ENCODE measurements at regions not wholly inside any gene's neighbourhood (a gene's known extent, or its start where the extent isn't known, plus 50 kb on each side); places are given as distances from the start of the nearest gene placed in this dataset.

DNA sequence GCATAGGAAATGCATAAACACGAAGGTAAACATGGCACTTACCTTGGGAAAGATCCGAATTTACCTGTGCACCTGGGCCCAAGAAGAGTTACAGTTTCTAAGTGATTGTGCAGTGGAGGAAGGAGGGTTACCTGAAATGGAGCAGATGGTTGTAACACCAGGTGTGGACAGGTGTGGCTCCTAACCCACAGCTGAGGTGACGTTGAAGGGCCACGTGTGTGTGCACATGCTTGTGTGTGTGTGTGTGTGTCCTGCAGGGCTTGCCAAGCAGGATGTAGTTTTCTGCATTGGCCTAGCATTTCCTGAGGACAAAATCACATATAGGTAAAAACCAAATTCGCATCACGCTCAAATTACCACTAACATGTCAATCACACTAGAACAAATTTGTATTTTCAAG is 240.8 kb downstream of the ANKRD60 start:
- H3K27ac ChIP-seq, result no peak overlapping the region
- TF ChIP-seq EP300 (IDR thresholded peaks at IDR 0.05), result no peak
- TF ChIP-seq POLR2A (IDR thresholded peaks at IDR 0.05), result no peak
- TF ChIP-seq, protein P1, sequence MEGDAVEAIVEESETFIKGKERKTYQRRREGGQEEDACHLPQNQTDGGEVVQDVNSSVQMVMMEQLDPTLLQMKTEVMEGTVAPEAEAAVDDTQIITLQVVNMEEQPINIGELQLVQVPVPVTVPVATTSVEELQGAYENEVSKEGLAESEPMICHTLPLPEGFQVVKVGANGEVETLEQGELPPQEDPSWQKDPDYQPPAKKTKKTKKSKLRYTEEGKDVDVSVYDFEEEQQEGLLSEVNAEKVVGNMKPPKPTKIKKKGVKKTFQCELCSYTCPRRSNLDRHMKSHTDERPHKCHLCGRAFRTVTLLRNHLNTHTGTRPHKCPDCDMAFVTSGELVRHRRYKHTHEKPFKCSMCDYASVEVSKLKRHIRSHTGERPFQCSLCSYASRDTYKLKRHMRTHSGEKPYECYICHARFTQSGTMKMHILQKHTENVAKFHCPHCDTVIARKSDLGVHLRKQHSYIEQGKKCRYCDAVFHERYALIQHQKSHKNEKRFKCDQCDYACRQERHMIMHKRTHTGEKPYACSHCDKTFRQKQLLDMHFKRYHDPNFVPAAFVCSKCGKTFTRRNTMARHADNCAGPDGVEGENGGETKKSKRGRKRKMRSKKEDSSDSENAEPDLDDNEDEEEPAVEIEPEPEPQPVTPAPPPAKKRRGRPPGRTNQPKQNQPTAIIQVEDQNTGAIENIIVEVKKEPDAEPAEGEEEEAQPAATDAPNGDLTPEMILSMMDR (IDR thresholded peaks at IDR 0.05), result no peak
- H3K4me1 ChIP-seq, result peaks cover 0 to 17% (median 0%) of the 10 kb centered on the region in 4 donors
- H3K4me3 ChIP-seq, result no peak overlapping the region
- WGBS, 2 donors, result 94 to 95% methylated on average over 6 of the region's 6 CpGs
- no peaks in the 10 kb centered on the region for H3K36me3 ChIP-seq
- H3K27me3 ChIP-seq, result no peaks in the 10 kb centered on the region
- no peak for DNase-seq (ENCODE audit: low spot score in 2 of 2)
- H3K9me3 ChIP-seq, result no peaks in the 10 kb centered on the region

DNA sequence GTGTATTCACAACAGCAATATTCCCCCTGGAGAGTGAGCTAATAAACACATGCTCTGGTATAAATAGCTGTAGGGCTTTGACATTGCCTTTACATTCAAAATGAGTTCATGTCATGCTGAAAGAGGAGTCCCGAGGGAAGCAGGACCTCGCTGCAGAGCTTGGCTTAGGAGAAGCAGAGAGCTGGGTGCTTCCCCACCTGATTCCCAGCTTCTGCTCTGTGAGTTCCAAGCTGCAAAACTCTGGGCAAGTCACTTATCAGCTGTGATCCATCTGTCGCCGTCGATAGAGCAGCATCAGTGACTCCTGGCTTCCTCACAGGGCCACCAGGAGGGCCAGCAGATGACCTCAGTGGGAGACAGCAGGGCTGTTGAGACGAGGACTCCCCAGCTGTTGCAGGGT is 241.8 kb downstream of the ANKRD60 start:
- no peaks in the 10 kb centered on the region for H3K36me3 ChIP-seq
- no peak for DNase-seq (ENCODE audit: low spot score in 2 of 2)
- TF ChIP-seq POLR2A (IDR thresholded peaks at IDR 0.05), result no peak
- TF ChIP-seq EP300 (IDR thresholded peaks at IDR 0.05), result no peak
- TF ChIP-seq, protein P1 (IDR thresholded peaks at IDR 0.05), result no peak
- peaks cover 0 to 16% (median 0%) of the 10 kb centered on the region in 4 donors for H3K4me1 ChIP-seq
- no peak overlapping the region for H3K27ac ChIP-seq
- no peaks in the 10 kb centered on the region for H3K27me3 ChIP-seq
- 71 to 82% methylated on average over 6 of the region's 6 CpGs for WGBS, 2 donors
- H3K9me3 ChIP-seq, result no peaks in the 10 kb centered on the region
- H3K4me3 ChIP-seq, result no peak overlapping the region

DNA sequence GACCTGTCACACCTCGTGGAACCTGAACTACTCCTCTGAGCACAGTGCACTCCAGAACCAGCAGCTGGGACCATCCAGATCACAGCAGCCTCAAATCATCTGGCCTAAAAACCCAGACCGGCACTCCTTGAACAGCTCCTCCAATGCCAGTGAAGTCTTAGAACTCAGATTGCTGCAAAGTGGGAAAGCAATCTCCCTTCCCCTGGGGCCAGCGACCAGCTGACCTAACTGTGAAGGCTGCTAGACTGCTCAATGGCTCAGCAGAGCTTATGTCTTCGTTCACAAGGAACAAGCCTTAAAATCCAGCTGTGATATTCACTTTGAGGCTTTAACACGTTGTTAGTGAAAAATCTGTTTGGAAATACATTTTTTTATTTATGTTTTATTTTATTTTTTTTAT is 243.2 kb downstream of the ANKRD60 start:
- Histone ChIP-seq H3K4me3 (no peak overlapping the region), H3K9me3 (no peaks in the 10 kb centered on the region), H3K36me3 (no peaks in the 10 kb centered on the region), H3K27ac (no peak overlapping the region), H3K4me1 (peaks cover 0 to 2% (median 0%) of the 10 kb centered on the region in 4 donors), H3K27me3 (no peaks in the 10 kb centered on the region)
- WGBS, 2 donors, result 36 to 40% methylated on average over 5 of the region's 5 CpGs
- DNase-seq (ENCODE audit: low spot score in 2 of 2), result no peak
- TF ChIP-seq, protein P1 (IDR thresholded peaks at IDR 0.05), result no peak
- no peak for TF ChIP-seq POLR2A (IDR thresholded peaks at IDR 0.05)
- TF ChIP-seq EP300 (IDR thresholded peaks at IDR 0.05), result no peak

DNA sequence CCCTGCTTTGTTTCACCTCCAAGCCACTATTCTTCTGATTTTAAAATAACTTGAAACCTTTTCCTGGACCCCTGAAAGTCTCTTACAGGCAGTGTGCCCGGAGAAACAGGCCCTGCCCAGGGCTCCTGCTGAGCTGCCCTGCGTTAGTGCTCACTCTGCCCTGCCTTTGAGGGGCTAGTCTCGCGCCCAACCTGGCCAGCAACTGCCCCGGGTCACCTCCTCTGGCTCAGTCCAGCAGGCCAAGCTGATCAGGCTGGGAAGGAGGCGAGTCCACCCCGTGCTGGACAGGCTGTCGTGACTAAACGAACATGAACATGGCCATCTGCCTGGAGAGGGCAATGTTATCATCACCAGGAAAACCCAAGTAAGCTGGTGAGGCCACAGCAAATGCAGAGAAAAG is 245.4 kb downstream of the ANKRD60 start:
- WGBS, 2 donors, result 81 to 90% methylated on average over 9 of the region's 9 CpGs
- Histone ChIP-seq H3K4me3 (no peak overlapping the region), H3K36me3 (no peaks in the 10 kb centered on the region), H3K27me3 (no peaks in the 10 kb centered on the region), H3K4me1 (no peaks in the 10 kb centered on the region), H3K9me3 (no peaks in the 10 kb centered on the region), H3K27ac (no peak overlapping the region)
- DNase-seq (ENCODE audit: low spot score in 2 of 2), result no peak
- TF ChIP-seq EP300 (IDR thresholded peaks at IDR 0.05), result no peak
- TF ChIP-seq, protein P1 (IDR thresholded peaks at IDR 0.05), result no peak
- no peak for TF ChIP-seq POLR2A (IDR thresholded peaks at IDR 0.05)

DNA sequence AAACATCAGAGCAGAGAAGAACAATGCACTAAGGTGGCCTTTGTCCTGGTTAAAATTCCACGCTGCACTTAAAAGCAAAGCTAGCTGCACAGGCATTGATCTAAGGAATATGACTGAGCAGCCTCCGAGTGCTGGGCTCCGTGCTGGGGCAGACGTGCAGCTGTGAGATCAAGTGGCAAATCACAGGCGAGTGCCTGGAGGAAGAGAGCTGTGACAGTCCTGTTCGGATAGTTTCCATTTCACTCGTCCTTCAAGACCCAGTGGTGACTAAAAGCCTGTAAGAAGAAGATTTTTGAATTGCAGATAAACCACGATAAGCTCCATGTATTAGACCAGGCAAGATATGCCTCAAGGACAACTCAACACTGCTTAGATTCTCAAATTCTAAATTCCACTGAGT is 247.9 kb downstream of the ANKRD60 start:
- 60 to 62% methylated on average over 7 to 8 of the region's 8 CpGs for WGBS, 2 donors
- Histone ChIP-seq H3K9me3 (no peaks in the 10 kb centered on the region), H3K36me3 (no peaks in the 10 kb centered on the region), H3K27me3 (no peaks in the 10 kb centered on the region), H3K27ac (no peak overlapping the region), H3K4me3 (no peak overlapping the region), H3K4me1 (peaks cover 0 to 12% (median 2%) of the 10 kb centered on the region in 4 donors)
- no peak for DNase-seq (ENCODE audit: low spot score in 2 of 2)
- TF ChIP-seq, protein P1 (IDR thresholded peaks at IDR 0.05), result no peak
- TF ChIP-seq POLR2A (IDR thresholded peaks at IDR 0.05) (no peak), EP300 (IDR thresholded peaks at IDR 0.05) (no peak)

All from tibial nerve (tissue), 4 donors.